HG02884 (cell line): ENCODE measurements at regions not wholly inside any gene's neighbourhood (a gene's known extent, or its start where the extent isn't known, plus 50 kb on each side); places are given as distances from the start of the nearest gene placed in this dataset.
"Not testable (repeated sequence)": the region's sequence is repeated elsewhere in the genome, so short reads cannot be mapped to it uniquely, and the experiment has no call there.

ENCODE experiments used
- ATAC-seq: cut with Tn5 transposase; IDR thresholded peaks from one replicate; pipeline ENCODE4 v1.9.1; 2021; ENCODE audit warnings: mild to moderate bottlenecking, moderate library complexity; ENCODE audit not compliant: unreplicated experiment

- ATAC-seq = no peak
Observed at GRCh38 chr3:10653866-10654611, 148.7 kb upstream of the ATP2B2 start.

GRCh38 chr3:10655105-10655504 lies 149.7 kb upstream of the ATP2B2 start:
- ATAC-seq = no peak

DNA sequence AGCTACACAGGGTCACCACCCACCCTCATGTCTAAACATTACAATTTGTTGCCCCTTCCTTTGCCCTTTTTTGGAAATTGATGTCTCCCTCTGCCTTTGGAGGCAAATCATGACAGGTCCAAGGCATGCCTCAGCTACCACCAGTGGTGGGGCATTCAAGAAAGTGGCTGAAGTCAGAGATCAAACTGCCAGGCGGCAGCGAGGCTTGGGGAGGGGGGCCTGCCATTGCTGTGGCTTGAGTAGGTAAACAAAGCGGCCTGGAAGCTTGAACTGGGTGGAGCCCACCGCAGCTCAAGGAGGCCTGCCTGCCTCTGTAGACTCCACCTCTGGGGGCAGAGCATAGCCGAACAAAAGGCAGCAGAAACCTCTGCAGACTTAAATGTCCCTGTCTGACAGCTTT lies 152.0 kb upstream of the ATP2B2 start:
- not testable (repeated sequence) for ATAC-seq

DNA sequence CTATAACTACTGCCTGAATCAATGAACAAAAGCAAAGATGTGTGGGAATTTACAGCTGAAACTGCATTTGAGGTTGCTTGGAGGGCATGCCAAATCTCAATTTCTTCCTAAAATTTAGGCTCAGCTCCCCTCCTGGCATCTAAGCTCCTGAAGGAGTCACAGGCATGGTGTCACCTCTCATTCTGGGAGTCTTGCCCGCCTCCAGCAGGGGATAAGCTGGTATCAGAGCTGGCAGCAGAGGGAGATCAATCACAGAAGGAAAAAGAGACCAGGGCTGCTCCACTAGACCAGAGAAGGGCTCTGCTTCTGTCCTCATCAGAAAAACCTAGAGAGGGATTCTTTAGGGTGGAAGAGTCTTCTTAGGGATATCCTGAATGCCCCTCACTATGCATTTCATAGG lies 150.4 kb upstream of the SLC6A11 start:
- ATAC-seq = no peak

DNA sequence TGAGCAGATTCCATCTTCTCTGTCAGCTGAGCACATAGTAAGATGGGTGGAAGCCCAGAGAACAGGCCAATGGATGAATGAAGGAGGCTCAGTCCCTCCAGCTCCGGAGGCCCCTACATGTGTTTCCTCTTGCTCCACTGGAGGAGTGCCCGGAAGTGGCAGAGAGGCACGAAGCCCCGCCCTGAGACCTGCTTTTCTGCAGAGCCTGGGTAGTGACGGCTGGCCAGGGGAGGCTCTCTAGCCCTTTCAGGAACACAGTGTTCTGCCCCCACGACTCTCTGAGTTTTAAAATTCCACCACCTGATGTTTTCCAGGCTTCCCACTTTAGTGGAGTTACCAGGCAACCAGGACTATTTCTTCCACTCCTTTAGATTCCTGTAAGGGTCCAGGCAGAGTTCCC lies 149.4 kb upstream of the SLC6A11 start:
- ATAC-seq = no peak

GRCh38 chr3:10667269-10667668 lies 148.8 kb upstream of the SLC6A11 start:
- no peak for ATAC-seq

DNA sequence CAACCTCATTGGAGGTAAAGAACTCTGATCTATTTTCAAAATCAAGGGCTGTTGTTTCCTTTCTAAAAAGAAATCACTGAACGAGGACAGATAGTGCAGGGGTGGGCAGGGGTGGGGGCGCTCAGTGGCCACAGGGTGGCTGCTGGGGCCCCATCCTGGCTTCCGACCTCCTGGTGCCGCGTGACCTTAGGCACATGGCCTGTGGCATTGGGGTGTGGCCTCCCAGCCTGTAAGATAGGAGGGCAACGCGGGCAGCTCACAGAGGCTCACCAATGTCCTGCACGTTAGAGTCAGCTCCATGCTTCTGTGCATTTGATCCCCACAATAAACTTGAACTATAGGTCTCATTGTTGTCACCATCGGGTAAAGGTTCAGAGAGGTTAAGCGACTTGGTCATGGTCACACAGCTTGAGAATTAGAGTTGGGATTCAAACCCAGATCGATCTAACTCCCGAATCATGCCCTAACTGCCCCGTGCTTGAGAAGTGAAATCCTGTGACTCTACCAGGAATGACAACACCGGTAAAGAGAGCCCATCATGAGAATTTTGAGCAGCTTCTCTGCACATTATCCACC lies 148.0 kb upstream of the SLC6A11 start:
- ATAC-seq = no peak

DNA sequence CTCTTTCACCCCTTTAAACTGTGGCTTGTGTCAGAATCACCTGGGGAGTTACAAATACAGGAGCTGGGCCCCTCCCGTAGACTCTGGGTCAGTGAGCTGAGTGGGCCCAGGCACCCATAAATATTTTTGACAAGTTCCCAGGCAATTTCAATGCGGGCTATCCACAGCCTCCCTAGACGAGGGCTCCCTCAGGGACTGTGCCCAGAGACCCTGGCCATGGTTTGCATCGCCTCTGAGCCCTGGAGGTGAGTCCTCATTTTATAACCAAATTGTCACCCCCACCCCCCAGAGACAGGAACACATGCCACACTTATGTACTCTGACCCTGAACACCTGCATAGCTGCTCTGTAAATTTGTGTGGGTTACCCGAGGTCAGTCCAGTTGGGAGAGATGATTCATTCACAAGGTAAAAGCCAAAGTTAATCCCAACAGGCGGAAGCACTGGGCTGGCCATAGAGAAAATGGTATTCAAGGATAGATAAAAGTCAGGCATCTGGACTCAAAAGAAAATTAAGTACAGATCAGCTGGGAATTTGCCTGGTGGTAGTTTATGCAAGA lies 146.5 kb upstream of the SLC6A11 start:
- ATAC-seq = no peak

DNA sequence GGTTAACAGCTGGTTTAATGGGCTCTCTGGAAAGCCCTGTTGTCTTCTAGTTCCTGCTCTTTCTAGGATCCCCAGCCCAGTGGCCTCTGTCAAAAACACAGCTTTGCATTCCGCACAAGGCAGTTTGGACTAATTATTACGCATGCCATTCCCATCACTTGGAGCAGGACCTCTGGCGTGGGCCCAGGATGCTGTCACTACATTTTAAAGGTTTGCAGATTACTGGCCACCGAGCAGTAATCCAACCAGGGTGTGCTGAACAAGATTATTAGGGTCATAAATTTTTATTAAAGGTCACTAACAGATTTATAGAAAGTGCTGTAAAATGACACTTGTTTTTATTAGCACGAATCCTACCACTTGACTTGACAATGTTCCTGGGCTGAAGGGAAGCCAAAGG lies 143.6 kb upstream of the SLC6A11 start:
- ATAC-seq = no peak

DNA sequence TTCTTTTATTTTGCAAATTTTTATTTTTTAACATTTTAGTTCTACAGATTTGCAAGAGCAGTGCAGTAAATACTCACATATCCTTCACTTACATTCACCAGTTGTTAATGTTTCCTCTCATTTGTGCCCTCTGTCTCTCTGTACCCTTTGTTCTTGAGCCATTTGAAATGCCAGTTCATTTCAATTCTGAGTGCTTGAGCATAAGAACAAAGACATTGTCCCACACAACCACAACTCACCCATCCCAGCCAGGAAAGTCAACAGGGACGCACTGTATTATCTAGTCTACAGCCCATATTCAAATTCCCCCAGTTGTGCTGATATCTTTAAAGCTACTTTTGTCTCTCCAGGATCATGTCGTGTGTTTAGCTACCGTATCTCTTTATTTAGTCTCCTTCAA lies 141.4 kb upstream of the SLC6A11 start:
- ATAC-seq = no peak

- ATAC-seq = no peak
Observed at GRCh38 chr3:10676905-10677304, 139.1 kb upstream of the SLC6A11 start.

GRCh38 chr3:10678796-10679376 lies 137.1 kb upstream of the SLC6A11 start:
- no peak for ATAC-seq

DNA sequence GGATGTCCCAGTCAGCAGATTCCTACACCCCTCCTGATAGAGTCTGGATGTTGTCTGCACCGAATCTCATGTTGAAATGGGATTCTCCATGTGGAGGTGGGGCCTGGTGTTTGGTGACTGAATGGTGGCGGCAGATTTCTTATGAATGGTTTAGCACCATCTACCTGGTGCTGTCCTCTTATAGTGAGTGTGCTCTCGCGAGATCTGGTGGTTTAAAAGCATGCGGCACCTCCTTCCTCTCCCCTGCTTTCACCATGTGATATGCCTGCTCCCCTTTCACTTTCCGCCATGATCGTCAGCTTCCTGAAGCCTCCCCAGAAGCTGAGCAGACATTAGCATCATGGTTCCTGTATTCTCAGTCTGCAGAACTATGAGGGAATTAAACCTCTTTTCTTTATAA lies 135.2 kb upstream of the SLC6A11 start:
- ATAC-seq = no peak

DNA sequence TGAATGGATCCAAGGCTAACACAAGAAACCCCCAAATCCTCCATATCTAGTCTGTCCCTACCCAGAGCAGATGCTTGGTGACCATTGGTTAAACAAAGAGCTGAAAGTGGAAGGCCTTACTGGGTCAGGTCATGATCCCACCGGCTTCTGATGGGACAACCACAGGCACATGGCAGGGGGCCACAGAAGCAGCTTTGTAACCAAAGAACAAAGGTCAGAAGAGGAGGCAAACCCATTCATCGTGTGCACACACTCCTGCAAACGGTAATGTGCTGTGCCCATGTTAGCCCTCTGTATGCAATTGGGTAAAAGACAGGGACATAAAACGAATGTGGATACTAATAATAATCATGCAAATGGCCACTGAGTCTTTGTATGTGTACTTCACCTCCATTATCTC lies 133.3 kb upstream of the SLC6A11 start:
- ATAC-seq = no peak

DNA sequence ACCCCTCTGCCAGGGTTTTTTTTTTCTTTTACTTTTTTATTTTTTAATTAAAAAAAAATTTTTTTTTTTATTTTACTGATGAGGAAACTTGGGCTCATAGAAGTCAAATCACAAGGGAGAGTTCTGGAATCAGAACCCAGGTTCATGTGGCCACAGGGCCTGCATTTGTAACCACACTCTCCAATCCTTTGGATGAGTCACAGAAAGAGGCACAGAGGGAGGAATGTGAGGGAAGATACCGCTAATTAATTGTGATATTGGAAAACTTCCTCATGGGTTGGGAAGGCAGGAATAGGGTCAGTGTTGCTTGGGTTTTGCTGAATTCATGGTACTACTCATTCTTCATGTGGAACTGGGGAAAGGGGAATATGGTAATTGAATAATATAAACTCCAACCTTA lies 132.9 kb upstream of the SLC6A11 start:
- ATAC-seq = no peak

GRCh38 chr3:10688126-10688525 lies 127.9 kb upstream of the SLC6A11 start:
- ATAC-seq = no peak

- ATAC-seq = no peak
Observed at GRCh38 chr3:10688548-10689172, 127.4 kb upstream of the SLC6A11 start.

DNA sequence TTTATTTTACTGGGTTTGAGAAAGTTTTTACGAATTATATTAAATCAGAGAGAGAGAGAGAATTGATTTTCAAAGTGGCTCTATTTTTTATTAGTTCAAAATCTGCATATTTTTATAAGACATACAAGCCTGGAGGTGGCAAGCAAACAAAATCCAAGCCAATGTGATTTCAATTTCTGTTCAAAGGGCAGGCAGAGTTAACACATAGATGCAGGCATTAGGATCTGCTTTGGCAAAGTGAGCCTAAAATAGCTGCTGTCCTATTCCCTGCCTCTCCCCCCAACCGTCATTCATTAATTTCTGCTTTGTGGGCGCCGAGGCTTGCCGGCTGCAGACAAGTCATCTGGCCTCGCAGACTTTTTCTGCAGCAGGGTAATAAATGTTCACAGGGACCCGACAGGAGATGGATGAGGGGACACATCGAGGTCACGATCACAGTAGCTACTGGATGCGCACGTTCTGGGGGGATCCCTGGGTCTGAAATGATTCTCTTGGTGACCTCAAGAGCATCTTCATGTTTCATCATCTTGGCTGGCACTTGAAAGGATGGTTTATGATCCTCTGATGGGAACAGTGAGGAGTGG lies 123.9 kb upstream of the SLC6A11 start:
- no peak for ATAC-seq

DNA sequence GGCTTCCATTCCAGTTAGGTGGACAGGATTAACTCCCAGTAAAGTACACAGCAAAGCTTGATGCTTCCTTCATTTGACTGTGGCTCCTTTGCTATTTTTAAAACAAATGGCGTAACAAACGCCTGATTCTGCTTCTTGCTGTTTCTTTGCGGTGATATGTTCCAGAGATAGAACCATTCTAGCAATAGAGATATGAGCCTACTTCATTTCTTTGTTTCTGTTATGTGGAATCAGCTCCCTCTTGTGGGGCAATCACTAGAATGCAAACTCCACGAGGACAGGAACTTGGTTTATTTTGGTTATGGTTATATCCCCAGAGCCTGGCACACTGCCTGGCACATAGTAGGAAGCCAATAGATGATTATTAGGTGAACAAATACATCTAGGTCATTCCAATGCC lies 122.6 kb upstream of the SLC6A11 start:
- ATAC-seq = no peak

DNA sequence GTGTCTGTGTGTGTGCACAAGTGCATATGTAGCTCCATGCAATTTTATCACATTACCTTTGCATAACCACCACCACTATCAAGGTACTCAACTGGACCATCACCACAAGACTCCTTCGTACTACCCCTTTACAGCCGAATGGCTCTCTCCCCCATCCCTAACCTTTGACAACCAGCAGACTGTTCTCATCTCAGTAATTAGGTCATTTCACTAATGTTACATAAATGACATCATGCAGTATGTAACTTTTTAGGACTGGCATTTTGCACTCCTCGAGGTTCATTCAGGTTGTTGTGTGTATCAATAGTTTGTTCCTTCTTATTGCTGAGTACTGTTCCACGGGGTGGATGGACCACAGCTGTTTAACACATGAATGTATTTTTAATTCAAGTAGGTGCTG lies 121.8 kb upstream of the SLC6A11 start:
- ATAC-seq = no peak

DNA sequence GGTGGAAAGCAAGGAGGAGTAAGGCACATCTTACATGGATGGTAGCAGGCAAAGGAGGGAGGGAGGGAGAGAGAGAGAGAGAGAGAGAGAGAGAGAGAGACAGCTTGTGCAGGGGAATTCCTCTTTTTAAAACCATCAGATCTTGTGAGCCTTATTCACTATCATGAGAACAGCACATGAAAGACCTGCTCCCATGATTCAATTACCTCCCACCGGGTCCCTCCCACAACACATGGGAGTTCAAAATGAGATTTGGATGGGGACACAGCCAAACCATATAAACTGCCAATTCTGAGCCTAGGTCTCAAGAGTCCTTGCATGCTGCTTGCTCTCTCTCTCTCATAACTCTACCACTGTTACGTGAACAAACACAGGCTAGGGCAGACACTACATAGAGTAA lies 120.8 kb upstream of the SLC6A11 start:
- ATAC-seq = not testable (repeated sequence)
